Loucy (cell line): ENCODE measurements at regions not wholly inside any gene's neighbourhood (a gene's known extent, or its start where the extent isn't known, plus 50 kb on each side); places are given as distances from the start of the nearest gene placed in this dataset.

Experiments used
- H2AFZ ChIP-seq: fragments of 200-600 bp; sonication (generic); 2 replicates; pipeline ENCODE4 v1.6.0; 2016; ENCODE audit warnings: antibody characterized with exemption, mild to moderate bottlenecking, low read length, moderate library complexity
- H3F3A ChIP-seq: fragments of 200-600 bp; 2 replicates; pipeline ENCODE4 v1.6.0; 2016; ENCODE audit warnings: antibody characterized with exemption, low read depth, mild to moderate bottlenecking
- H3K27me3 ChIP-seq: fragments of 200-600 bp; sonication (generic); 2 replicates; pipeline ENCODE4 v1.6.1; 2014; ENCODE audit warnings: low read length, mild to moderate bottlenecking; ENCODE audit not compliant: insufficient read depth, poor library complexity, severe bottlenecking
- H3K36me3 ChIP-seq: fragments of 200-600 bp; sonication (generic); 2 replicates; pipeline ENCODE4 v1.6.1; 2016; ENCODE audit warnings: low read length; ENCODE audit not compliant: insufficient read depth
- H3K4me1 ChIP-seq: fragments of 200-600 bp; sonication (generic); 2 replicates; pipeline ENCODE4 v1.5.1; 2014; ENCODE audit warnings: low read length, mild to moderate bottlenecking; ENCODE audit not compliant: insufficient read depth, poor library complexity, severe bottlenecking
- H3K4me2 ChIP-seq: fragments of 200-600 bp; sonication (generic); 2 replicates; pipeline ENCODE4 v1.6.0; 2014; ENCODE audit warnings: antibody characterized with exemption, low read length, low read depth, mild to moderate bottlenecking; ENCODE audit not compliant: poor library complexity, severe bottlenecking
- H3K4me3 ChIP-seq: fragments of 200-600 bp; sonication (generic); 2 replicates; pipeline ENCODE4 v1.5.1; 2014; ENCODE audit warnings: low read length, mild to moderate bottlenecking, mixed read lengths; ENCODE audit not compliant: poor library complexity, severe bottlenecking
- H3K79me2 ChIP-seq: fragments of 200-600 bp; sonication (generic); 2 replicates; pipeline ENCODE4 v1.6.1; 2014; ENCODE audit warnings: low read length; ENCODE audit not compliant: insufficient read depth
- H3K9ac ChIP-seq: fragments of 200-600 bp; sonication (generic); 2 replicates; pipeline ENCODE4 v1.6.0; 2014; ENCODE audit warnings: mild to moderate bottlenecking, low read depth, low read length, moderate library complexity; ENCODE audit not compliant: poor library complexity, severe bottlenecking
- H3K9me2 ChIP-seq: fragments of 200-600 bp; sonication (generic); replicated peaks from 2 replicates; pipeline ENCODE4 v1.6.1; 2016; ENCODE audit warnings: low read depth, low read length, mixed read lengths
- H3K9me3 ChIP-seq: fragments of 200-600 bp; sonication (generic); 2 replicates; pipeline ENCODE4 v1.6.1; 2014; ENCODE audit warnings: mild to moderate bottlenecking, antibody characterized with exemption, low read length, low read depth; ENCODE audit not compliant: insufficient read depth
- H4K20me1 ChIP-seq: fragments of 200-600 bp; sonication (generic); 2 replicates; pipeline ENCODE4 v1.6.0; 2014; ENCODE audit warnings: antibody characterized with exemption, low read length, mild to moderate bottlenecking; ENCODE audit not compliant: insufficient read depth, poor library complexity, severe bottlenecking
- CTCF ChIP-seq: fragments of 200-600 bp; sonication (generic); conservative IDR thresholded peaks from 2 replicates; pipeline ENCODE4 v1.5.1; 2014; ENCODE audit warnings: mild to moderate bottlenecking, antibody characterized with exemption, low read length
- EZH2phosphoT487 ChIP-seq: fragments of 200-600 bp; IDR thresholded peaks from 2 replicates; pipeline ENCODE4 v1.6.1; 2018; ENCODE audit warnings: antibody characterized with exemption, mild to moderate bottlenecking, moderate library complexity, borderline replicate concordance

GRCh38 chr7:8314566-8314965, 52.6 kb upstream of the ICA1 start:
- Histone ChIP-seq H4K20me1 (no peaks in the 10 kb centered on the region), H2AFZ (no peak overlapping the region), H3K79me2 (no peaks in the 10 kb centered on the region), H3K9ac (no peak overlapping the region), H3K9me3 (peaks cover 11% of the 10 kb centered on the region; the same call in 1 of the 2 replicates), H3F3A (no peaks in the 10 kb centered on the region), H3K36me3 (no peaks in the 10 kb centered on the region), H3K27me3 (no peaks in the 10 kb centered on the region), H3K4me3 (no peak overlapping the region), H3K4me2 (no peak overlapping the region), H3K4me1 (peaks cover 12% of the 10 kb centered on the region), H3K9me2 (no peaks in the 10 kb centered on the region)
- TF ChIP-seq EZH2phosphoT487 (no peak), CTCF (no peak)

GRCh38 chr7:8319115-8319514, 57.1 kb upstream of the ICA1 start:
- Histone ChIP-seq H2AFZ (no peak overlapping the region), H3K4me2 (no peak overlapping the region), H3K27me3 (no peaks in the 10 kb centered on the region), H3K4me1 (peaks cover 12% of the 10 kb centered on the region), H3F3A (no peaks in the 10 kb centered on the region), H3K9me2 (no peaks in the 10 kb centered on the region), H3K36me3 (no peaks in the 10 kb centered on the region), H3K9me3 (peaks cover 5% of the 10 kb centered on the region; the same call in 1 of the 2 replicates), H4K20me1 (no peaks in the 10 kb centered on the region), H3K79me2 (no peaks in the 10 kb centered on the region), H3K4me3 (no peak overlapping the region), H3K9ac (no peak overlapping the region)
- TF ChIP-seq CTCF (no peak), EZH2phosphoT487 (no peak)

GRCh38 chr7:8320174-8320573, 58.2 kb upstream of the ICA1 start:
- no peaks in the 10 kb centered on the region for H3K27me3 ChIP-seq
- H3K9me3 ChIP-seq: peaks cover 5% of the 10 kb centered on the region; the same call in 1 of the 2 replicates
- H3K4me2 ChIP-seq: no peak overlapping the region
- no peak overlapping the region for H2AFZ ChIP-seq
- H4K20me1 ChIP-seq: no peaks in the 10 kb centered on the region
- no peaks in the 10 kb centered on the region for H3K9me2 ChIP-seq
- no peak overlapping the region for H3K4me3 ChIP-seq
- no peak overlapping the region for H3K9ac ChIP-seq
- TF ChIP-seq CTCF (no peak), EZH2phosphoT487 (no peak)
- no peaks in the 10 kb centered on the region for H3K36me3 ChIP-seq
- H3K79me2 ChIP-seq: no peaks in the 10 kb centered on the region
- H3F3A ChIP-seq: no peaks in the 10 kb centered on the region
- peaks cover 12% of the 10 kb centered on the region for H3K4me1 ChIP-seq
